HuH-7 (cell line): ENCODE measurements at regions not wholly inside any gene's neighbourhood (a gene's known extent, or its start where the extent isn't known, plus 50 kb on each side); places are given as distances from the start of the nearest gene placed in this dataset.
A peak's percentile ranks its signal among the peaks of the same experiment; 100 is the strongest.
"Not testable (repeated sequence)": the region's sequence is repeated elsewhere in the genome, so short reads cannot be mapped to it uniquely, and the experiment has no call there.

ENCODE experiments used
- DNase-seq: peaks from one replicate; pipeline ENCODE4 v3.0.0; 2011; ENCODE audit warnings: low spot score

DNA sequence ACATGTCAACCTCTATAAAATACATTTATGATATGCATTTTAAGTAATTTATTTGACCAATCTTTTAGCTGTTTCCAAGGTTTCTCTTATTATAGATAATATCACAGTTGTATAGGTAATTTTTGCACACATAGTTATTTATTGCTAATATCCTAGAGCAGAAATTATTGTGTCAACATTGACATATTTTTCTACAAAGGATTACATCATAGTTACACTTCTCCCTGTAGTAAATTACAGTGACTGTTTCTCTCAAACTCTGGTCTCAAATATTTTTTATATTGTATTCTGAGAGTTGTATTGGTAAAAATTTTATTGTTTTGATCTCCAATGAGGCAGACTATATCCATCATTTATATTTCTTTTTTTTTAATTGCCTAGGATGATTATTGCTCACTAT is 714.4 kb upstream of the CDH6 start:
- no peak for DNase-seq

DNA sequence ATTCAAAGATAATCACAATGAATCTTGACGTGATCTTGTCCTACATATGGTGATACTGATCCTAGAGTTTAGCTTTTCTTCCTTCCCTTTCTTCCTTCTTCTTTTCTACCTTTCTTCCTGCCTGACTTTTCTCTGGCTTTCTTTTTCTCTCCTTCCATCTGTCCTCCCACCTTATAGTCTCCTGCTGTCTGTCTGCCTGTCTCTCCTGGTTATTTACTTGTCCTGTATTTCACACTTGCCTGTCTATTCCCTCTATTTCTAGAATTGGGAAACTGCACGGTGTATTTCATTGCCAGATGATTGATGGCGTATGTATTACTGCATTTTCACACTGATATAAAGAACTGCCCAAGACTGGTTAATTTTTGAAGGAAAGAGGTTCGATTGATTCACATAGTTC is 718.1 kb upstream of the CDH6 start:
- no peak for DNase-seq

DNA sequence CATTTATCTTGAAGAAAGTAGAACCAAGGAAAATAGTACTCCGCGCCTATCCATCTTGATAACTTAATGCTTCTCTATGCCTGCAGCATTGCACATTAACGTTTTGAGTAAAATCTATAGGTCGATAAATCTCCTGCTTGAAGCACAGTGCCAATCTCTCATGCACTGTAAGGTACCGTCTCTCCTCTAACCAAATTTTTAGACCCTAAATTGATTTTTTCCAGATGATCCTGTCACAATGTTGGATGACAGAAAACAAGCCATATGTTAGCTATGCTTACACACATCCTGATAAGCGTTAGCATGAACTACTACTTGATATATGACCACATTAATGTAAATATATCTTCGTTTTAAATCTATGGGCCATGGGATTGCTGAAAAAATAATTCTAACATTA is 723.8 kb upstream of the CDH6 start:
- DNase-seq = no peak

DNA sequence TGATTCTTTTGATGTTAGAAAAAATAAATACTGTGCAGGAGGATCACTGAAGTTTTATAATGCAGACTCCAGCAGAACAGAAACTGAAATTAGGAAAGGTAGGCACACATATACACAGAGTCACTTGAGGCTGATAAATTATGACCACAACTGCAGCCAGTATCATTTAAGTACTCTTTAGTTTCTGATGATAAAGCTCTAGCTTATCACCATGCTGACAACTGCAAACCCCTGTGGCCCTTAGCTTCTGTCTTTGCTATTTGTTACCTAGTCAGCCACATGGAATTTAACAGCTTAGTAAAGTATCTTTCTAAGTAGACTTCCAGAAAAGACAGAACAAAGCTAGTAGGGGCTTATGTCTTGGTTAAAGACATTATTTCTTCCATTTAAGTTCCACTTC is 734.8 kb upstream of the CDH6 start:
- DNase-seq = no peak

DNA sequence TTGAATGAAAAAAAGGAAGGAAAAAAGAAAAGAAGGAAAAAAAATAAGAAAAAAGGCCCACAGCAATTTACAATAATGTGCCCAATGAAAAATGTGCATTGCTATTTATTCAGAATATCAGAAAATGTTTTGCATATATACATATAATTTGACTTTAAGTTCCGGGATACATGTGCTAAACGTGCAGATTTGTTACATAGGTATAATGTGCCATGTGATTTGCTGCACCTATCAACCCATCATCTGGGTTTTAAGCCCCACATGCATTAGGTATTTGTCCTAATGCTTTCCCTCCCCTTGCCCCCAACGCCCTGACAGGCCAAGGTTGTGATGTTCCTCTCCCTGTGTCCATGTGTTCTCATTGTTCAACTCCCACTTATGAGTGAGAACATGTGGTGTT is 738.0 kb upstream of the CDH6 start:
- DNase-seq = not testable (repeated sequence)

DNA sequence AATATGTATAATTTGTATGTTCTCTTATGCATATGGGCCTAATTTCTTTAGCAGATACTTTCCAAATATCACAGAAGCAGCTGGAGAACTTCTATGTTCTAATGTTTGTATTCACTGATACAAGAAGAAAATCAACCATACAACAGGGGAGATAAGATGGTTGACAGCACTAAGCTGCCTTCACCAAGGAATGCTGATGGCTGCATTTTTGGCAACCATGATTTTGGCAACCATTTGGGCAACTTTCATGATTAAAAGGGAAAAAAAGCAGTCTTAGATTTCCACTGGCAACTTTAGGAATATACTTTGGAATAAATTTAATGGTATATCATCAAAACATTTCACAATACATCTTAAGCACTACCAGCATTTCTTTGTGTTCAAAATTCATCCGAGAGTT is 740.3 kb upstream of the CDH6 start:
- no peak for DNase-seq

DNA sequence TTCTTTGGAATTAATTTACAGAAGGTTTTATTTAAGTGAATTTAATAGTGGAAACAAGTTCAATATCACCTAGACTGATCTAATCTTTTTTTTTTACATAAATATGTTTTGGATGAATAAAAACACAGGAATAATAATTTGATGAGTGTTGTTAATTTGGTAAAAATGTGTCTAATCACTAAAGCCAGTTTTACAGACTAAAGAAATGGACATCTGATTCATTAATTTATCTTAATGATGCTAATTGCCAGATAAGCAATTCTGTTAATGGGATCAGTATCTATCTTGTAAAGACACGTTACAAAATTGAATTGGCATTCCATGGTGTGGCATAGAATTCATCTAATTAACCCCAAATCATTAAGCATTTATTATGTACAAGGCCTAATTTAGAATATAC is 743.3 kb upstream of the CDH6 start:
- no peak for DNase-seq

DNA sequence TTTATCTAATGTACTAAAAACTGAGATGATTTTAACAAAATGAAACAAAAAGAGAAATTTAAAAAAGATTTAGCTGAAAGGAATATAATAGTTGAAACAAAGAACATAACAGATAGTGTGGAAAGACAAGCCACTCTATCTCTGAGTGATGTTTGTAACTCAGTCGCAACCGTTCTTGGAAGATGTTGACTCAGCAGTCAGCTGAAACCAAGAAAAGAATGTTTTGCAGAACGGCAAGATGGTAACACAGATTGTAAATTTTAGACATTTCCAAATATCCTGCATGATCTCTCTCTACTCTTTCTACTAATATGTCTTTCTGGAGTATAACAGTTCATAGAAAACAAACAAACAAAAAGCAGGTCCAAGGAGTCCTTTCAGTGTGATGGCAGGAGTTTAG is 746.1 kb upstream of the CDH6 start:
- no peak for DNase-seq

DNA sequence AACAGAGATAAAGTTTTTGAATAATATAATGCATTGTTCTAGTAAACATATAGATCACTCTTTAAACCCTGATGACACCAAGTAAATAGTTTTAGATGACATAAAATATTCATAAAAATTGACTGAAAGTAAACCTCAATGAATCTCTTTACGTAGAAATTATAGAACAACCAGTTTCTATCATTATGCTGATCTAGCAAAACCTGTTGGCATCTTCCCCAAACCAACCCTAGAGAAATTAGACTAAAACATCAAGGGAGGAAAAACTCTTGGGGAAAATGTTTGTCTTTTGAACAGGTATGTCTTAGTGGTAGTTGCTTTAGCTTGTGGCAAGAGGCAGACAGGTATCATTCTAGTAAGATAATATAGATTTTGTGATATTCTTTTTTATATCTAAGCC is 747.0 kb upstream of the CDH6 start:
- DNase-seq = no peak

DNA sequence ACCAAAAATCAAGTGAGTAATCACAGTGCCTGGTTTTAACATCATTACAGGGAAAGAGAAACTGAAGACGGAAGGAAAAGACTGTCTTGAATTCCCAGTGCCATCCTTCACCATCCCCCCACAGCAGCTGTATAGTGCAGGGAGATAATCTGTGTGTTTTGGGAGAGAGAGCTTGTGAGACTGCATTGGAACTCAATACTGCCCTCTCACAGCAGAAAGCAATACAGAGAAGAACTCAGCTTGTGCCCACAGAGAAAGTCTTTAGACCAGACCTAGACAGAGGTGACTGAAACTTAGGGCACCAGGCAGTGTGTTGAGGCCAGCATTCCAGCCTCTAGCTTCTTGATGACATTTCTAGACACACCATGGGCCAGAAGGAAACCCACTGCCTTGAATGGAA is 754.7 kb upstream of the CDH6 start:
- no peak for DNase-seq

DNA sequence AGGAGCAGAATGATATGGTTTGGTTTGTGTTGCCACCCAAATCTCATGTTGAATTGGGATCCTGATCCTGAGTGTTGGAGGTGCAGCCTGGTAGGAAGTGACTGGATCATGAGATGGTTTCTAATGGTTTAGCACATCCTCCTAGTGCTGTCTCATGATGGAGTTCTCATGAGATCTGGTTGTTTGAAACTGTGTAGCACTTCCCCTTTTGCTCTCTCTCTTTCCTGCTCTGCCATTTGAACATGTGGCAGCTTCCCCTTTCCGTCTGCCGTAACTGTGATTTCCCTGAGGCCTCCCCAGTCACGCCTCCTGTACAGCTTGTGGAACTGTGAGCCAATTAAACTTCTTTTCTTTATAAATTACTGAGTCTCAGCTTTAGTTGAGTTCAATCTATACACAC is 756.8 kb upstream of the CDH6 start:
- DNase-seq = no peak

DNA sequence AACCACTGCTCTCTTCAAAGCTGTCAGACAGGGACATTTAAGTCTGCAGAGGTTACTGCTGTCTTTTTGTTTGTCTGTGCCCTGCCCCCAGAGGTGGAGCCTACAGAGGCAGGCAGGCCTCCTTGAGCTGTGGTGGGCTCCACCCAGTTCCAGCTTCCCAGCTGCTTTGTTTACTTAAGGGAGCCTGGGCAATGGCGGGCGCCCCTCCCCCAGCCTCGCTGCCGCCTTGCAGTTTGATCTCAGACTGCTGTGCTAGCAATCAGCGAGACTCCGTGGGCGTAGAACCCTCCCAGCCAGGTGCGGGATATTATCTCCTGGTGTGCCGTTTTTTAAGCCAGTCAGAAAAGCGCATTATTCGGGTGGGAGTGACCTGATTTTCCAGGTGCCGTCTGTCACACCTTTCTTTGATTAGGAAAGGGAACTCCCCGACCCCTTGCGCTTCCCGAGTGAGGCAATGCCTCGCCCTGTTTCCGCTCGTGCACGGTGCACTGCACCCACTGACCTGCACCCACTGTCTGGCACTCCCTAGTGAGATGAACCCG is 764.5 kb upstream of the CDH6 start:
- not testable (repeated sequence) for DNase-seq

DNA sequence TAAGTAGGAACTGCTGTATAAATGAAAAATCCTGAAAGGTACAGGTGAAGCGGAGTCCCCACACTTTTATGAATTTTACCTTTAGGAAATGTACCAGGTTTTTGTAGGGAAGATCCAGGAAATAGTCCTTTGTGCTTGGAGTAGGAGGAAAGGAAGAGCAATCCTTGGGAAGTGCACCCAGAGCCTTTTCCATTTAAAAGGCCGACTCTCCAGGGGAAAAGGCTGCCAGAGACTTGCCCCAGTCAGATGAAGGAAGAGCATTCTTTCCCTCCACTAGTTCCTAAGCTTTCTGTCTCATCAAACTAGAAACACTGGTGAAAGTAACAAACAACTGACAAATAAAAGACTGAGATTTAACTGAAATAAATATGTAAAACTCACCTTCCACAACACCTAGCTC is 779.4 kb upstream of the CDH6 start:
- DNase-seq = no peak

DNA sequence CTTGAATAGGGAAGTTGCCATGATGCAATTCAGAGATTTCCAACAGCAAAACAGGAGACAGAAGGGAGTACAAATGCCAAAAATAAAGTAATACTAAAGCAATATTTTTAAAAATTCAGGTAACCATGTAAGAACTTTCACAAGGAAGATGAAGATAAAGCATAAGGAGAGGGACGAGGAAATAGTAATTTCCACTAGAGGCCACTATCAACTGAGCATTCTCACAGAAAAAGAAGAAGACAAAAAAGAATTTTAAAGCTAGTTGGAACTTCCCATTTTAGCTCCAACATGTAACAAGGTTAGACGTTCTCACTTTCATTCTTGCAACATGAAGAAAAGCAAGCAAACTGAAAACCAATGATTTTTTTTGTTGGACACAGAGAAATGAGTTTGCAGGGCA is 779.9 kb upstream of the CDH6 start:
- no peak for DNase-seq

DNA sequence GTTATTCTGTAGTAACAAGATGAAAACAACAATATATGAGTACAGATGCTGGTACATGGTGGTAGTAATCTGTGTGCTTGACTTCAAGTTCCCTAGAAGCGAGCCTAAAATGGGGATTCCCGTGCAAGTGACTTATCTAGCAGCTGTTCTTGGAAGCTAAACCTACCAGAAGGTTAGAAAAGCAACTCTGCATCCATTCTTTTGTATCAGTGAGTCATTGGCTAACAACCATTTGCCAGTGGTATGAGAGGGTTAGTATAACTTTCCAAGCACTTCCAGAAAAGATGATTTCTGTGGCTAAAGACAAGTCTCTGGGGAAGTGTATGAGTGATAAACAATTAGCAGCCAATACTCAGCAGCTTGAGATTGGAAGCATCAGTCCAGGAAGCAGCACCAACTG is 787.7 kb upstream of the CDH6 start:
- no peak for DNase-seq

DNA sequence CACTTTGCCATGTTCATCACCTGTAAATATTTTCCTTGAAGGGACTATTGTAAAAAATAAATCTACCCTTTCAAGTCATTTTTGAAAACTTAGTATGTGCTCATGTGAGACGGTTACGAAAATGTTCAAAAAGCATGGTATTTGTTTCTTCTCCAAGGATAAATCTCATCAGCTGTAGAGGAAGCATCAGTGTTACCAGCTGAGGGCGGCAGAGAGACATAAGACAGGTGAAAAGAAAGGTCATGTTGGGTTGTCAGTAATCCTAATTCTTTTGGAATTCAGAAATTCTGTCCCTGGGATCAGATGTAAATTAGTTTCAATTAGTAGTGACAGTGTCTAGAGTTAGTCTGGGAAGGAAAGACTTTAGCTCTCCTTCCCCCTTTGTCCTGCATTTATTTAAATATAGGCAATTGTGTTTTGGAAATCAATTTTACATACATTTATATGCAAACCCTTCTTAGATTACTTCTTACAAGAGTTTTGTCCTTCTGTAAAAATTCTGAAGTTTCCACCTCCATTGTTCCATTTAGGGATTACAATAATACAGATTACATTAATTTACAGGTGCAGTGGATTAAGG is 791.9 kb upstream of the CDH6 start:
- peak; percentile 6 for DNase-seq

DNA sequence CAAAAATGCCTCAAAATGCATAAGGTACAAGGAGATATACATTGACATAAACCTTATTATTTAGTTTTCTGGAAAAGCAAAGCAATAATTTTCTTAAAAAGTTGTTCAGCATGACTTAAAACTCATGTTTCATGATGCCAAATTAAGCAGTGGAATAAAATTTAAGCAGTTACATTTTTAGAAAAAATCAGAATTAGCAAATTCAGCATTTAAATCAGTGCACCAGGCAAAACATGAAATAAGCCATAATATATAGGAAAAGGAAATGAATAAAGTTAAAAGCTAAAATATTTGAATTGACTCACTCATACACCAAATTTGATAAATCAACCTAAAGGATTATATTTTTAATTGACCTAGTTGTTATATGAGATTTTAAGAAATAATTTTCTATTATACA is 795.1 kb upstream of the CDH6 start:
- no peak for DNase-seq

DNA sequence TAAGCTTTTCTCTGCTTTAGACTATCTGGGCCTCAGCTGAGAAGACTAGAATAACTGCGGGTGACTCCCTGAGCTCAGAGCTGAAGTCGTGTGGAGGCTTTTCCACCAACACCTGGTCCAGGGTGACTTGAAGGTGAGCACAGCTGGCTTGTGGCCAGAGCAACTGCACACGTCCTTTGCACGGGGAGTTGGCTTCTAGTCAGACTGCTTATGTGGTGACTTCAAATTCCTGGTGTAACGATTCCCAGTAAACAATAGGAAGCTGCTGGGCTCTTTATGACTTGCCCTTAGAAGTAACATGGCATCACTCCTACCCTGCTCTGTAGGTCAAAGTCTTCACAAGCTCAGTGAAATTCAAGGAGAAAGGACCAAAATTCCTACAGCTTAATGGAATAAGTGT is 800.6 kb upstream of the CDH6 start:
- no peak for DNase-seq

DNA sequence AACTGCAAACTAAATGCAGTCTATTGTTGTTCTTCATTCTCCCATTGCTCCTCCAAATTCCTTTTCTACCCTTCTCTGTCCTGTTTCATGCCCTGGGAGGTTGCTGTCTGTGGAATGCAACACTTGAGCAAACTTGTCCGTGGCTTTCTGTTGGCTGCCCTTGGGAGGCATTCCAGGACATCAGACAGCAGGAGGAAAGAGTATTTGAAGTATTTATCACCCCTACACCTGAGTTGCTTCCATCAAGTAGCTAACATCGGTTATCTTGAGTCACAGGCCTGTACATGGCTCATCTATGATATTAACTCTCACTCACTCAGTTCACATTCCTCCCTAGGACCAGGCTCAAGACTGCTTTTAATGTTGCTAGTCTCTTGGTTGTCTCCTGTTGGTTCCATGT is 803.4 kb upstream of the CDH6 start:
- no peak for DNase-seq

DNA sequence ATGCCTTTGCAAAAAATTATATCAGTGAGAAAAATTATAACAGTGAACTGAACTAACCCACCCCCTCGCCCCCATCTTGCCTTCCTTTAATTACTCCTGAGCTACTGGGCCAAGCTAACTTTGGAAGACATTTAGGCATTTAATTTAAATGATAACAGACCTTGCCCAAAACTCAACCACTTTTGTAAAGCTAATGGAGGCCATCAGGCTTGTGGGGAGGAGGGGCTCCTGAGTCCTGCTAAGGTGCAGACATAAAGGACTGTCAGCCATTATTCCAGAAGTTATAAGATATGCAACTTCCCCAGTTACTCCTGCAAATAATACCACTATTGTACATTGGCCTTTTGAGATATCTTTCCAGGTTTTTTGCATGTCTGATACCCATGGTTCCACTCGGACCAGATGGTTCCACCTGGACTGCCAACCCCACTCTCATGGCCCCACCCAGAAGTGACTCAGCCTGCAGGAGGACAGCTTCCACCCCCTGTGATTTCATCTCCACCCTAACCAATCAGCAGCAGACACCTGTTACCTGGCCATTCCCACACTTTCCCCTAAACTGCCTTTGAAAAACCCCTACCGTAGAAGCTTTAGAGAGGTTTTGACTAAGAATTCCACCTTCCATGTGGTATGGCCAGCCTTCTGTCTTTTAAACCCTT is 805.4 kb upstream of the CDH6 start:
- no peak for DNase-seq

DNA sequence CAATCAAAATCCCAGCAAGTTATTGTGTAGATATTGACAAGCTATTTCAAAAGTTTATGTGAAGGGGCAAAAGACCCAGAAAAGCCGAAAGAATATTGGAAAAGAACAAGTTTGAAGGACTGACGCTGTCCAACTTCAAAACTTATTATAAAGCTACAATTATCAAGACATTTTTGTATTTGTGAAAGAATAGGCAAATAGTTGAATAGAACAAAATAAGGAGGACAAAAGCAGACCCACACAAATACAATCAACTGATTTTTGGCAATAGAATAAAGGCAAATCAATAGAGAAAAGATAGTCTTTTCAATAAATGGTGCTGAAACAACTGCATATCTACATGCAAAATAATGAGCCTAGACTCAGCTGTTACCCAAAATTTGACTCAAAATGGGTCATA is 807.7 kb upstream of the CDH6 start:
- no peak for DNase-seq

DNA sequence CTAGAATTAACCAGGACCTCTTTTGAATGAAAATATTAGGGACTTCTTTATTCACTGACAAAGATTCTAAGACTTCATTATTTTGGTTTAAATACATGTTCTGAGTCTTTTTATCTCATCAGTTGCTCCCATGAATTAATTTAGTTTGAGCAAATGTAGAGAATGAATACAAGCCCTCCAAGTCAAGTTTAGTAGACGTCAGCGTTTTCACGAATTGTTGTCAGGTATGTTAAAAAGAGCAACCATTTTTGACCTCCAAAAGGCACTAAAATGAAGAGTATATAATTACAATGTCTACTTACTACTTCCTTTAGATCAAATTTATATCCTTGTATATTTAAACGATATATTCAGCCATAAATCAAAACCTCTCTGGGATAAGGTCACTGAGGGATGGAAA is 809.3 kb upstream of the CDH6 start:
- DNase-seq = no peak

DNA sequence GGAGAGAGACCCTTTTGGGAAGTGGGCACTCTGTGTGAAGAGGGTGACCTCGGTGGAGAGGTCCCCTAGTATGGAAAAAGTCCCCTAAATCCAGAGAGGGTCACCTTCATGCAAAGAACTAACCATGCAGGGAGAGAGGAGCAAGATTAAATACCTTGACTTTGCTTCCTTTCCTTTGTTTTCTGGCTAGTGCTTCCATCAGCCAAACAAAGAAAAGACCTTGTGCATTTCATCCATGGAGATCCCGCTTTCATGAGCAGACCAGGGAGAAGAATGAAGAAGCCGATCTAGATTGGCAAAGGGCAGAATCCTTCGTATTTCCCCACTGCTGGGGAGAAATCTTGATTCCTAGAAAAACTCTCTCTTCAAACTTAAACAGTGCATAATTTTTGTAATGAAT is 813.3 kb upstream of the CDH6 start:
- no peak for DNase-seq

DNA sequence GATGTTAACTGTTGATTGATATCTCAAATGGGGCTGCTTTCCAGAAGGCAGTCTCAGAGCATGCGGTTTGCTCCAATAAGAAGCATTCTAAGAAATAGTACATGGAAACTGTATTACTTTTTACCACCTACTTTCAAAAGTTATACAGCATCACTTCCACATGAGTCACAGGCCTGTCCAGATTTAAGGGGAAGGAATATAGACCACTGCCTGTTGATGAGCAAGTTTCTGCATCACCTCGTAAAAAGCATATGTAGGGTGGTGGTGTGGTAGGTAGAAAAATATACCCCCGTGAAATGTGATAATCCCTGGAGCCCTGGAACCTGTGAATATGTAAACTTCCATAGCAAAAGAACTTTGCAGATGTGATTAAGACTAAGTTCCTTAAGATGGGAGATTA is 816.6 kb upstream of the CDH6 start:
- DNase-seq = no peak
